ENCODE measurements at regions not wholly inside any gene's neighbourhood (a gene's known extent, or its start where the extent isn't known, plus 50 kb on each side); places are given as distances from the start of the nearest gene placed in this dataset.

DNA sequence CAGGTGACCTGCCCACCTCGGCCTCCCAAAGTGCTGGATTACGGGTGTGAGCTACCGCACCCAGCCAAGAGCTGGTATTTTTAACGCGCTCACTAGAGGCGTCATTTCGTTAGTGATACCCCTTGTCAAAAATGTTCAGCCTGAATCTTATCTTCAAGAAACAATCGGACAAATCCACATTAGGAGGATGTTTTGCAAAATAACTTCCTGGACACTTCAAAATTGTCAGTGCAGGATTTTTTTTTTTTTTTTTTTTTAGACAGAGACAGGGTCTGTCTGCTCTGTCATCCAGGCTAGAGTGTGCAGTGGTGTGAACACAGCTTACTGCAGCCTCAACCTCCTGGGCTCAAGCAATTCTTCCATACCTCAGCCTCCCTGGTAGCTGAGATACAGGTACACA lies 63.0 kb downstream of the RMI2 start:
- no peaks in the 10 kb centered on the region; the same call in 1 of the 2 replicates for H3K4me1 ChIP-seq (ENCODE audit: control insufficient read depth, insufficient read depth, low read length)
- H3K9ac ChIP-seq (ENCODE audit: control insufficient read depth, insufficient read depth, low read length), result no peak overlapping the region
- no peak overlapping the region for H3K4me3 ChIP-seq
- ChIA-PET RAD21 (ENCODE audit: unreplicated experiment) (interaction anchor here (0.7 to 5.0 kb wide), 22 partner anchors 9 to 458 kb away, joined by 3 to 27 read pairs (median 4); no protein-coding TSS in a partner anchor), SMC1A (ENCODE audit: uncharacterized antibody, unreplicated experiment) (interaction anchor here (0.8 to 6.5 kb wide), 15 partner anchors 12 to 306 kb away, joined by 3 to 52 read pairs (median 5); no protein-coding TSS in a partner anchor), POLR2A (no interaction called here), CTCF (interaction anchor here (0.6 to 7.4 kb wide), 36 partner anchors 9 to 444 kb away, joined by 3 to 82 read pairs (median 5); no protein-coding TSS in a partner anchor)
- H3K79me2 ChIP-seq (ENCODE audit: control insufficient read depth, insufficient read depth, low read length), result no peaks in the 10 kb centered on the region
- no peaks in the 10 kb centered on the region for H3K36me3 ChIP-seq (ENCODE audit: control insufficient read depth in 2 of 2, insufficient read depth in 2 of 2, low read length in 1 of 2)
- H3K27ac ChIP-seq (ENCODE audit: control insufficient read depth, insufficient read depth), result no peak overlapping the region
- in situ Hi-C loops (cut with MboI), result loop anchor here (5.0 kb wide), 1 partner anchor 409 kb away; no protein-coding TSS in a partner anchor
- WGBS (ENCODE audit: insufficient coverage, insufficient replicate concordance, low lambda C conversion rate, missing lambda C conversion rate), result 48% methylated on average over 8 of the region's 8 CpGs
- no peak for FAIRE-seq
- ATAC-seq, result no peak
- intact Hi-C loops (cut with micrococcal nuclease; ENCODE audit: unreplicated experiment), result loop anchor here (5.0 kb wide), 4 partner anchors 99 to 446 kb away; no protein-coding TSS in a partner anchor
- no peaks in the 10 kb centered on the region for H4K20me1 ChIP-seq (ENCODE audit: control insufficient read depth, insufficient read depth)
- no peak overlapping the region for H3K4me2 ChIP-seq (ENCODE audit: control insufficient read depth, insufficient read depth)
- no peak for DNase-seq (ENCODE audit: low read depth, low spot score)
- TF ChIP-seq SPI1 (IDR thresholded peaks at IDR 0.05; ENCODE audit: borderline replicate concordance, insufficient read depth, low read depth, low read length), result no peak
- TF ChIP-seq, protein P1, sequence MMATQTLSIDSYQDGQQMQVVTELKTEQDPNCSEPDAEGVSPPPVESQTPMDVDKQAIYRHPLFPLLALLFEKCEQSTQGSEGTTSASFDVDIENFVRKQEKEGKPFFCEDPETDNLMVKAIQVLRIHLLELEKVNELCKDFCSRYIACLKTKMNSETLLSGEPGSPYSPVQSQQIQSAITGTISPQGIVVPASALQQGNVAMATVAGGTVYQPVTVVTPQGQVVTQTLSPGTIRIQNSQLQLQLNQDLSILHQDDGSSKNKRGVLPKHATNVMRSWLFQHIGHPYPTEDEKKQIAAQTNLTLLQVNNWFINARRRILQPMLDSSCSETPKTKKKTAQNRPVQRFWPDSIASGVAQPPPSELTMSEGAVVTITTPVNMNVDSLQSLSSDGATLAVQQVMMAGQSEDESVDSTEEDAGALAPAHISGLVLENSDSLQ (IDR thresholded peaks at IDR 0.05), result no peak
- TF ChIP-seq SMARCA5 (IDR thresholded peaks at IDR 0.05), result no peak
- no peak for TF ChIP-seq GATAD2B (conservative IDR thresholded peaks at IDR 0.05; ENCODE audit: low read depth)
- no peak for TF ChIP-seq EED (IDR thresholded peaks at IDR 0.05; ENCODE audit: low read depth)
- TF ChIP-seq ZNF24 (IDR thresholded peaks at IDR 0.05), result no peak
- no peak for TF ChIP-seq SREBF2 (IDR thresholded peaks at IDR 0.05; ENCODE audit: low read length)
- TF ChIP-seq, protein P2, sequence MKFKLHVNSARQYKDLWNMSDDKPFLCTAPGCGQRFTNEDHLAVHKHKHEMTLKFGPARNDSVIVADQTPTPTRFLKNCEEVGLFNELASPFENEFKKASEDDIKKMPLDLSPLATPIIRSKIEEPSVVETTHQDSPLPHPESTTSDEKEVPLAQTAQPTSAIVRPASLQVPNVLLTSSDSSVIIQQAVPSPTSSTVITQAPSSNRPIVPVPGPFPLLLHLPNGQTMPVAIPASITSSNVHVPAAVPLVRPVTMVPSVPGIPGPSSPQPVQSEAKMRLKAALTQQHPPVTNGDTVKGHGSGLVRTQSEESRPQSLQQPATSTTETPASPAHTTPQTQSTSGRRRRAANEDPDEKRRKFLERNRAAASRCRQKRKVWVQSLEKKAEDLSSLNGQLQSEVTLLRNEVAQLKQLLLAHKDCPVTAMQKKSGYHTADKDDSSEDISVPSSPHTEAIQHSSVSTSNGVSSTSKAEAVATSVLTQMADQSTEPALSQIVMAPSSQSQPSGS (IDR thresholded peaks at IDR 0.05; ENCODE audit: low read length), result no peak
- TF ChIP-seq, protein P3, sequence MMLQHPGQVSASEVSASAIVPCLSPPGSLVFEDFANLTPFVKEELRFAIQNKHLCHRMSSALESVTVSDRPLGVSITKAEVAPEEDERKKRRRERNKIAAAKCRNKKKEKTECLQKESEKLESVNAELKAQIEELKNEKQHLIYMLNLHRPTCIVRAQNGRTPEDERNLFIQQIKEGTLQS (IDR thresholded peaks at IDR 0.05; ENCODE audit: borderline replicate concordance, extremely low read depth, low read depth, low read length), result no peak
- TF ChIP-seq CREB1 (IDR thresholded peaks at IDR 0.05; ENCODE audit: low read depth), result no peak
- no peak for TF ChIP-seq NR2C2 (IDR thresholded peaks at IDR 0.05; ENCODE audit: borderline replicate concordance, control insufficient read depth, insufficient read length, low read depth)
- H3K9me3 ChIP-seq (replicated peaks; ENCODE audit: control insufficient read depth, insufficient read depth, low read length), result no peaks in the 10 kb centered on the region
- no TSS peak for BruUV-seq (replicated peaks)
- H2AFZ ChIP-seq (ENCODE audit: control insufficient read depth, low read depth, low read length), result no peak overlapping the region
- H3K27me3 ChIP-seq (replicated peaks in 1 of 2; ENCODE audit: control insufficient read depth in 2 of 2, insufficient read depth in 2 of 2, low read length in 1 of 2), result no peaks in the 10 kb centered on the region; a peak in 1 of 4 replicates

Measured in GM12878 (cell line).